Body of pancreas (tissue), 4 donors: ENCODE measurements at regions not wholly inside any gene's neighbourhood (a gene's known extent, or its start where the extent isn't known, plus 50 kb on each side); places are given as distances from the start of the nearest gene placed in this dataset.
"Not testable (repeated sequence)": the region's sequence is repeated elsewhere in the genome, so short reads cannot be mapped to it uniquely, and the experiment has no call there.

Source experiments
- CTCF ChIP-seq, 7 experiments: fragments of 450-650 bp in 4 of 7; fragments of 200-600 bp in 3 of 7; sonication (generic) in 3 of 7; IDR thresholded peaks; one replicate each; pipeline ENCODE4 v1.5.1; 2016 to 2019; ENCODE audit warnings: antibody characterized with exemption in 7 of 7
- POLR2A ChIP-seq, 3 donors: fragments of 450-650 bp; IDR thresholded peaks; one replicate each; pipeline ENCODE4 v1.6.1; 2016; ENCODE audit warnings: antibody characterized with exemption in 3 of 3, mild to moderate bottlenecking in 2 of 3

DNA sequence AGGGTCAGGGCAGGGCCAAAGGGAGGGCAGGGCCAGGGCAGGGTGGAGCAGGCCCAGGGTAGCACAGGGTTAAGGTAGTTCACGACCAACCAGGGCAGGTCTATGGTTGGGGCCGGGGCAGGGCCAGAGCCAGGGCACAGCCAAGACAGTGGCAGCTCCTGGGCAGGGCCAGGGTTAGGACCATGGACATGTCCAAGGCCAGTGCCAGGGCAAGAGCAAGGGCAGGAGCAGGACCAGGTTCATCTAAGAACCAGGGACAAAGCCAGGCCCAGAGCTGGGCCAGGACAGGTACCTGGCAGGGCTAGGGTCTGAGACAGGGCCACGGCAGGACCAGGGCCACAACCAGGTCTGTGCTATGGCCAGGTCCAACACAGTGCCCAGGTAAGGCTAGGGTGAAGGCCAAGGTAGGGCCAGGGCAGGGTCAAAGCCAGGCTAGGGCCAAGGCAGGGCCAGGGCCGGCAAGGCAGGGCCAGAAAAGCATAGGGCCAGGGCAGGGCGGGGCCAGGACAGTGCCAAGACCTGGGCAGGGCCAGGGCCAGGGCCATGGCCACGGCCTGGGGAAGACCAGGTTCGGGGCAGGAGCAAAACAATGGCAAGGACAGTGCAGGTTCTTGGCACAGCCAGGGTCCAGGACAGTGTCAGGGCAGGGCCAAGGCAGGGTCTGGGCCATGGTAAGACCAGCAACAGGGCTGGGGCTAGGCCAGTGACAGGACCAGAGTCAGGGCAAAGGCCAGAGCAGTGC, 2874.4 kb downstream of the RPIA start:
- TF ChIP-seq POLR2A, CTCF (IDR thresholded peaks at IDR 0.05): not testable (repeated sequence)
